ENCODE measurements at regions not wholly inside any gene's neighbourhood (a gene's known extent, or its start where the extent isn't known, plus 50 kb on each side); places are given as distances from the start of the nearest gene placed in this dataset.

GRCh38 chr9:134214386-134214765 lies 50.0 kb upstream of the RNU6ATAC start:
- no peak for DNase-seq (ENCODE audit: low read depth in 2 of 2)

DNA sequence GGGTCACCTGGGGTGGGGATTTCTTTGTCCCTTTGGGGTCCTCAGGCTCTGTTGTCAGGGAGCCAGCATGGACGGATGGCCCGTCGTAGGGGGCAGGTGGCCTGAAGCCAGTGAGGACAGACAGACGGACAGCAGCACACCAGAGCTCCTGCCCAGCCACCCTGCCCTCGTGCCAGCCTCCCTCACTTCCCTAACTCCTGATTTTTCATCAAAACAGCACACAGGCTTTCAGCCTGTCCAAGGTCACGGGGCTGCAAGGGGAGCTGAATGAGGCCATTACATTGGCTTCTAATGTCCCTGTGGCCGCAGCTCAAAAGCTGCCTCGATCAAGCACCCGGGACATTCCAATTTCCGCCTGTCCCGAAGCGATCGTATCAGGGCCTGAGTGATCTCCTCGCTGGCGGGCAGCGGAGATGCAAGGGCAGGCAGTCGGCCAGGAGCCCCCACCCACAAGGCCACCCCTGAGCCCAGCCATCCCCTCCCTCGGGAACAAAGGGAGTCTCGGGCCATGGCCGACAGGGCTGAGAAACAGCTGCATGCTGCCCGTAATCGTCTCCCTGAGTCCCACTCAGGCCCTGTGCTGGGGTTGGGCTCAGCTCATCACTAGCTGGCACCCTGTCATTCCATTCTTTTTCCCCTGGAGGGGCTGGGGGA lies 50.5 kb upstream of the RNU6ATAC start:
- DNase-seq (ENCODE audit: low read depth in 2 of 2) = no peak

- DNase-seq (ENCODE audit: low read depth in 2 of 2) = no peak
Measured at GRCh38 chr9:134215420-134215698, 51.0 kb upstream of the RNU6ATAC start.

- DNase-seq (ENCODE audit: low read depth in 2 of 2) = peak; percentile 57 to 70
Measured at GRCh38 chr9:134215699-134216448, 51.5 kb upstream of the RNU6ATAC start.

- DNase-seq (ENCODE audit: low read depth in 2 of 2) = no peak
Measured at GRCh38 chr9:134216449-134216951, 52.1 kb upstream of the RNU6ATAC start.

- DNase-seq (ENCODE audit: low read depth in 2 of 2) = no peak
Measured at GRCh38 chr9:134216961-134217360, 52.6 kb upstream of the RNU6ATAC start.

- peak; percentile 21 to 24 for DNase-seq (ENCODE audit: low read depth in 2 of 2)
Measured at GRCh38 chr9:134217431-134218210, 53.3 kb upstream of the RNU6ATAC start.

DNA sequence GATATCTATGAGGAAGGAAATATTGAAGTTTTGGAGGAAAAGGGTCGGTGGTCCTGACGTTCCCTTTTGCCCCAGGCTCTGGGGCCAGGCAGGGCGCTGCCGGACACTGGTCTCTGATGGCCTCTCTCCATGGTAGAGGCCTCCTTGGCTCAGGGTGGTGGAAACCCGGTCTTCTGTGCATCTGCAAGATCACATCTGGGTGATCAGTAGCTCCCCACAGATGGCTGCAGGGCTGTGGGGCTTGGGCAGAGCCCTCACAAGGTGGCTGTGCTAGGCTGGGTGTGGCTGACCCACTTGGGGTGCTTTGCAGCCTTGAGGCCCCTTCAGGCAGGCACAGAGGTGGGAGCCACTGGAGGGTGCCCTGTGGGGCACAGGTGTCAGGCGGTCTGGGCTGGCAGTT lies 53.9 kb upstream of the RNU6ATAC start:
- DNase-seq (ENCODE audit: low read depth in 2 of 2) = no peak

DNA sequence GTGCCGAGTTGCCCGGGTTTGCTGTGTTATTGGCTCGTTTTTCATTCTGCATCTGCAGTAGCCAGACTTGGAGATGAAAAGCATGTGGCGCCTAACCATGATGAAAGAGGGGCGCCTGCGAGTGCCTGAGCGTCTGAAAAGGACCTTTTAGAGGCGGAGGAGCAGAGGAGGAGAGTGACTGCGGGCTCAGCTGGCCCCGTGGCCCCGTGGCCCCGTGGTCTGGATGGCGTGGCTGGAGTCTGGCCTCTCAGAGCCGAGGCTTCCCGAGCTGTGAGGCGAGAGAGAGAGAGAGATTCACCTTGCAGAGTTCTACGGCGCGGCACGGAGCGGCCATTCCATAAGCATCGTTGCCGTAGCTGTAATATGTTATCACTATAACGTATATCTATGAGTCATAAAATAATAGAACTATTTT lies 55.3 kb upstream of the RNU6ATAC start:
- no peak for DNase-seq (ENCODE audit: low read depth in 2 of 2)

GRCh38 chr9:134220311-134220710 lies 55.9 kb upstream of the RNU6ATAC start:
- DNase-seq (ENCODE audit: low read depth in 2 of 2) = no peak

DNA sequence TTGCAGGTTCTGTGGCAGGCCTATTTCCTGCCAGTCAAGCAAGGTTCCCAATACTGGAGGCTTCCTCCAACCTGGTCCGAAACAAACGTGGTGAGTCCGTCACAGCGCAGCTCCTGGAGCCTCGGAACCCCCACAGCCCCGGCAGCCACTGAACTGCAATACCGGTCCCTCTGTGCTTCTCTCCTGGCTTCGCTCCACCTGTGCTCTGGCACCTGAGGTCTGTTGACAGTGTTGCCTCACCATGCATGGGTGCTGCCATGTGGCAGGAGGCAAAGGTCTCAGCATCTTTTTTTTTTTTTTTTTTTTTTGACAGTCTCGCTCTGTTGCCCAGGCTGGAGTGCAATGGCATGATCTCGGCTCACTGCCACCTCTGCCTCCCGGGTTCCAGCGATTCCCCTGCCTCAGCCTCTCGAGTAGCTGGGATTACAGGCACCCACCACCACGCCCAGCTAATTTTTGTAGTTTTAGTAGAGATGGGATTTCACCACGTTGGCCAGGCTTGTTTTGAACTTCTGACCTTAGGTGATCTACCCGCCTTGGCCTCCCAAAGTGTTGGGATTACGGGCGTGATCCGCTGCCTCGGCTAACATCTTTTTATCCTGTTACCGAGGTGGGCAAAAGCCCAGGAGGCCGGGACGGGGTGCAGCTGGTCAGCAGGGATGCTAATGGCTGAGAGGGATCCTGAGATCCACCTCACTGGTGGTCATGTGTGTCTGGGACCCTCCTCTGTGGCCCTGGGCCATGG lies 57.1 kb upstream of the RNU6ATAC start:
- no peak for DNase-seq (ENCODE audit: low read depth in 2 of 2)

- no peak for DNase-seq (ENCODE audit: low read depth in 2 of 2)
Measured at GRCh38 chr9:134222018-134222573, 57.7 kb upstream of the RNU6ATAC start.

- no peak for DNase-seq (ENCODE audit: low read depth in 2 of 2)
Measured at GRCh38 chr9:134223091-134223490, 58.7 kb upstream of the RNU6ATAC start.

GRCh38 chr9:134223591-134224122 lies 59.3 kb upstream of the RNU6ATAC start:
- no peak for DNase-seq (ENCODE audit: low read depth in 2 of 2)

GRCh38 chr9:134224127-134224526 lies 59.8 kb upstream of the RNU6ATAC start:
- no peak for DNase-seq (ENCODE audit: low read depth in 2 of 2)

GRCh38 chr9:134224567-134225093 lies 60.3 kb upstream of the RNU6ATAC start:
- DNase-seq (ENCODE audit: low read depth in 2 of 2) = no peak

GRCh38 chr9:134225186-134225585 lies 60.8 kb upstream of the RNU6ATAC start:
- no peak for DNase-seq (ENCODE audit: low read depth in 2 of 2)

GRCh38 chr9:134225816-134226215 lies 61.5 kb upstream of the RNU6ATAC start:
- DNase-seq (ENCODE audit: low read depth in 2 of 2) = no peak

DNA sequence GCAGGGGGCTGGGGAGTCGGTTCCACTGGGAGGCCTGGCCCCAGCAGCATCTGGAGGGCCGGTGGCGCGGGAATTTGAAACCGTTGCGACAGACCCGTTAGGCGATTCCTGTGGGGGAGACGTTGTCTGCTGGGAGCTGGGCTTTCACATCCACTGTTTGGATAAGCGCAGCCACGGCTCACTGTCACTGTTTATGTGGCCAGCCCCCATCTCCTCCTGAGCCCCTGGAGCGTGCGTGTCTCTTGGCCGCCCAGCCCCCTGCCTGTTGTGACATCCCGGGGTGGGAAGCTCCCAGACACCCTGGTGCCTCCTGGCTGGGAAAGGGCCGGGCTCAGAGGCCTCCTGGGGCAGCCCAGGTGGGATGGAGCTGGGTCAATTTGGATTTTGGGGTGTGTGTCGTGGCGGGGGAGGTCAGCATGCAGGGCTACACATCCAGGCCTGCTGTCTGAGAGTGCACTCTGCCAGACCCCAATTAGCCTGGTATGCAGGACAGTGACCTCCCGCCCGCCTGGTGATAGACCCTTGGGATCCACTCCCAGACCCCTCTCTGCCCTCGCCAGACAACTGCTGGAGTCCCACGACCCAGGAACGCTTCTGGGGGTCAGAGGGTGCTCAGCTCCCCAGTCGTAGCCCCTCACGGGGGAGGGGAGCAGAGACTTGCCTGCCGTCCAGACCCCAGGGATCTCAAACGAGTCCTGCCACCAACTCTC lies 62.0 kb upstream of the RNU6ATAC start:
- no peak for DNase-seq (ENCODE audit: low read depth in 2 of 2)
